Neural cell (in vitro differentiated cells): ENCODE measurements at regions not wholly inside any gene's neighbourhood (a gene's known extent, or its start where the extent isn't known, plus 50 kb on each side); places are given as distances from the start of the nearest gene placed in this dataset.

ENCODE experiments used
- H2AFZ ChIP-seq: fragments of 200-600, 300-800 bp; sonication (generic), shearing (Covaris generic); 2 replicates; pipeline ENCODE4 v1.6.0; 2014; ENCODE audit warnings: low read depth, mild to moderate bottlenecking, antibody characterized with exemption, low read length, moderate library complexity
- H3F3A ChIP-seq: fragments of 200-600 bp; shearing (Covaris generic); 2 replicates; pipeline ENCODE4 v1.6.1; 2016; ENCODE audit warnings: mild to moderate bottlenecking, moderate library complexity, mixed read lengths, antibody characterized with exemption, low read length; ENCODE audit not compliant: insufficient read depth, poor library complexity, severe bottlenecking
- H3K27ac ChIP-seq: fragments of 200-600, 300-800 bp; sonication (generic), shearing (Covaris generic); 2 replicates; pipeline ENCODE4 v1.5.1; 2014; ENCODE audit warnings: mild to moderate bottlenecking, low read length, moderate library complexity
- H3K27me3 ChIP-seq: fragments of 300-800, 200-600 bp; sonication (generic), shearing (Covaris generic); 2 replicates; pipeline ENCODE4 v1.6.0; 2014; ENCODE audit warnings: mild to moderate bottlenecking, low read depth, low read length, moderate library complexity; ENCODE audit not compliant: insufficient read depth
- H3K36me3 ChIP-seq: fragments of 300-800, 200-600 bp; sonication (generic), shearing (Covaris generic); 2 replicates; pipeline ENCODE4 v1.5.1; 2014; ENCODE audit warnings: mild to moderate bottlenecking, antibody characterized with exemption, low read length, moderate library complexity; ENCODE audit not compliant: insufficient read depth
- H3K4me2 ChIP-seq: fragments of 300-800, 200-600 bp; sonication (generic), shearing (Covaris generic); 2 replicates; pipeline ENCODE4 v1.6.0; 2014; ENCODE audit warnings: mild to moderate bottlenecking, low read length
- H3K4me3 ChIP-seq: fragments of 300-800, 200-600 bp; sonication (generic), shearing (Covaris generic); 2 replicates; pipeline ENCODE4 v1.5.1; 2014; ENCODE audit warnings: mild to moderate bottlenecking, low read length, moderate library complexity
- H3K79me2 ChIP-seq: fragments of 200-600 bp; shearing (Covaris generic); replicated peaks from 2 replicates; pipeline ENCODE4 v1.6.0; 2014; ENCODE audit warnings: mild to moderate bottlenecking, low read length, moderate library complexity; ENCODE audit not compliant: insufficient read depth
- H3K9ac ChIP-seq: fragments of 300-800, 200-600 bp; sonication (generic), shearing (Covaris generic); 2 replicates; pipeline ENCODE4 v1.6.1; 2016; ENCODE audit warnings: mild to moderate bottlenecking, low read length, mixed read lengths
- H3K9me2 ChIP-seq: fragments of 200-600 bp; shearing (Covaris generic); 2 replicates; pipeline ENCODE4 v1.6.1; 2016; ENCODE audit warnings: mild to moderate bottlenecking, low read length, mixed read lengths; ENCODE audit not compliant: insufficient read depth
- H3K9me3 ChIP-seq: fragments of 200-600, 300-800 bp; sonication (generic), shearing (Covaris generic); 2 replicates; pipeline ENCODE4 v1.6.1; 2016; ENCODE audit warnings: mild to moderate bottlenecking, mixed run types, low read length, moderate library complexity, mixed read lengths
- H4K20me1 ChIP-seq: fragments of 200-600 bp; shearing (Covaris generic); 2 replicates; pipeline ENCODE4 v1.6.1; 2016; ENCODE audit warnings: mild to moderate bottlenecking, mixed run types; ENCODE audit not compliant: insufficient read depth
- CTCF ChIP-seq: fragments of 450-650 bp; IDR thresholded peaks from 2 replicates; pipeline ENCODE4 v1.5.1; 2014; ENCODE audit warnings: antibody characterized with exemption, mild to moderate bottlenecking, moderate library complexity; ENCODE audit not compliant: poor library complexity, severe bottlenecking
- EZH2 ChIP-seq: fragments of 200-600, 300-800 bp; shearing (Covaris generic), sonication (generic); IDR thresholded peaks from 2 replicates; pipeline ENCODE4 v1.6.1; 2014; ENCODE audit warnings: antibody characterized with exemption, low read length, borderline replicate concordance, mild to moderate bottlenecking; ENCODE audit not compliant: insufficient read depth, poor library complexity, severe bottlenecking
- MXI1 ChIP-seq: fragments of 450-650 bp; conservative IDR thresholded peaks from 2 replicates; pipeline ENCODE4 v1.6.1; 2014; ENCODE audit warnings: antibody characterized with exemption, mild to moderate bottlenecking; ENCODE audit not compliant: poor library complexity, severe bottlenecking
- POLR2AphosphoS5 ChIP-seq: IDR thresholded peaks from 2 replicates; pipeline ENCODE4 v1.6.1; 2012
- RAD21 ChIP-seq: fragments of 450-650 bp; conservative IDR thresholded peaks from 2 replicates; pipeline ENCODE4 v1.6.1; 2014; ENCODE audit warnings: antibody characterized with exemption, mild to moderate bottlenecking, moderate library complexity
- REST ChIP-seq: IDR thresholded peaks from 2 replicates; pipeline ENCODE4 v1.6.1; 2012; ENCODE audit warnings: borderline replicate concordance
- TAF1 ChIP-seq: IDR thresholded peaks from 2 replicates; pipeline ENCODE4 v1.6.1; 2012; ENCODE audit warnings: low read depth

DNA sequence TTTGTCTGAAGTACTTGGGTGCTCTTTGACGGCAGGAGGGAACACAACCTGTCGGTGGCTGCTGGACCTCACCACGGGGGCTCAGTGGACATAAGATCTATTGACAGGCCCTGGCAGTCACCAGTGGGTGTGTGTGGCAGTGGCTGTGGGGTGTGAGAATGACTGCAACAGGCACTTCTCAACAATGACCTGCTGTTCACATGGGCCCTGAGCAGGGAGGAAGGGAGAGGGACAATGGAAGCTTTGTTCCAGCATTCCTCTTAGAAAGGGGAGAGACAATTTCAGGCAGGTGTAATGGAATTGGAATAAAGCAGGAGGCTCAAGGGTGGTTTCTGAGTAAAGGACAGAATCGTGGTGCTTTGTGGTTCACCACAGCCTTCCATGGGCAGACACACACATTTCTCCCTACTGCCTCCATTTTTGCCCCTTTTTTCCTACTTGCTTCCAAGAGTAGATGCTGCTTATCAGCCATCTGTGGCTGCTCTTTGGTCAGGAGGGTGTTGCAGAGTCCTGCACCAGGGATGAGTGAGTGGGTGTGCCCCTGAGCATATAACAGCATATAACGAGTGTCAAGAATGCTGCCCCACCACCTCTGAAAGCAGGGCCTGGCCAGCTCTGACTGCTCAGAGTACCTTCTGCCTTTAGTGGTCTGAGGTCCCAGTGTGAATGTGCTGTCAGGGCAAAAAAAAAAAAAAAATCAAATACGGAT lies 267.7 kb downstream of the RASSF9 start:
- Histone ChIP-seq H3K36me3 (no peaks in the 10 kb centered on the region), H3K27me3 (no peaks in the 10 kb centered on the region)
- TF ChIP-seq POLR2AphosphoS5 (no peak), RAD21 (no peak), REST (no peak), CTCF (no peak), MXI1 (no peak), TAF1 (no peak)

DNA sequence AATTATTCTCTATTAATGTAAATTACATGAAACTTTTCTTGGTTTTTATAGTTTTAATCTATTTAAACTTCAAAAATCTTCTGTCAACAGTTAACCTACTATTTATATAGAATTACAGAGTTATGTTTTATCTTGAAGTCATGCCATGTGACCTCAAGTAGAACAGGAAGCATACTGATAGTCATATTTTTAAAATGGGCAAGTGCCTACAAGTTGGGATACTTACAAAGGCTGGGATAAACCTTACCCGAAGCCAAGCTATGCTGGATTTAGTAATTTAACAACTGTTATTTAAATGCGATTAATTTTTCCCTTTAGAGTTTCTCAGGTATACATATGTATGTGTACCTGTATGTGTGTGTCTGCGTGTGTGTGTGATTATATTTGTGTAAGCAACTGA lies 266.9 kb downstream of the RASSF9 start:
- Histone ChIP-seq H3K79me2 (no peaks in the 10 kb centered on the region), H3K27me3 (no peaks in the 10 kb centered on the region), H4K20me1 (no peaks in the 10 kb centered on the region), H3F3A (no peaks in the 10 kb centered on the region), H3K9me2 (no peaks in the 10 kb centered on the region), H3K9ac (no peak overlapping the region), H3K4me3 (no peak overlapping the region), H3K36me3 (no peaks in the 10 kb centered on the region), H2AFZ (no peak overlapping the region), H3K27ac (no peak overlapping the region), H3K9me3 (no peaks in the 10 kb centered on the region), H3K4me2 (no peak overlapping the region)
- TF ChIP-seq CTCF (no peak), RAD21 (no peak), MXI1 (no peak), POLR2AphosphoS5 (no peak), EZH2 (no peak), REST (no peak), TAF1 (no peak)

More for the DNA sequence above, 267.7 kb downstream of the RASSF9 start:
- H4K20me1 ChIP-seq = no peaks in the 10 kb centered on the region
- H3K4me2 ChIP-seq = no peak overlapping the region
- H3K9me2 ChIP-seq = no peaks in the 10 kb centered on the region
- H3K4me3 ChIP-seq = no peak overlapping the region
- H3F3A ChIP-seq = no peaks in the 10 kb centered on the region
- H3K27ac ChIP-seq = no peak overlapping the region
- no peaks in the 10 kb centered on the region for H3K79me2 ChIP-seq
- H3K9ac ChIP-seq = no peak overlapping the region
- H3K9me3 ChIP-seq = no peaks in the 10 kb centered on the region
- H2AFZ ChIP-seq = no peak overlapping the region
